ENCODE measurements at regions not wholly inside any gene's neighbourhood (a gene's known extent, or its start where the extent isn't known, plus 50 kb on each side); places are given as distances from the start of the nearest gene placed in this dataset.

DNA sequence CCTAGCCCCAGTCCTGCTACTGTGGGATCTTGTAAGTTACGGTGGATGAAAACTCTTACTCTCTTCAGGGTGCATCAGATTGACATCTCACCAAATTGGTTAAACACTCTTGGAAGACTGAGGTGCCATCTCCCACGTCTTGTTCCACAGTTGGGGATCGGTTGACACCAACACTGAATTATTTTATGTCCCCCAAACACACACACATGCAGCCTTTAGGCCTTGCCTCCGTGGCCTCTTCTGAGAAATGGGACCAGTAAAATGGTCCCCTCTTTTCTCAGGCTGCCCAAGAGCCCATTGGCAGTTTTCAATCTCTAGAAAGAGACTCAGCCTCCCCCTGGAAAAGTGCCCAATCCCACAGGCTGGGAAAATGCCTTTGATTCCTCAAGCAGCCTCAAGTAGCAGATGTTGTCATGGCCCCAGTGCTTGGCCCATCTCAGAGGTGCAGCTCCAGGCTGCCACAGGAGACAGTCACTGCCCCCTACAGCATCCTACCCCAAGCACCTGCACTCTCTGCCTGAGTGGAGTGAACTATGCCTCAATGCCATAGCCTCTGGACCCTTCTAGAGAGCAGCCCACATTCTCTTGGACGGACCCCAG is 163.9 kb downstream of the ANKRD60 start:
- DNase-seq = no peak
- Histone ChIP-seq H3K9me3 (replicated peaks) (peaks cover 16% of the 10 kb centered on the region; the same call in 1 of the 2 replicates), H3K4me3 (no peak overlapping the region), H3K27me3 (no peaks in the 10 kb centered on the region), H3K36me3 (no peaks in the 10 kb centered on the region), H3K4me1 (no peaks in the 10 kb centered on the region), H3K27ac (no peak overlapping the region)

DNA sequence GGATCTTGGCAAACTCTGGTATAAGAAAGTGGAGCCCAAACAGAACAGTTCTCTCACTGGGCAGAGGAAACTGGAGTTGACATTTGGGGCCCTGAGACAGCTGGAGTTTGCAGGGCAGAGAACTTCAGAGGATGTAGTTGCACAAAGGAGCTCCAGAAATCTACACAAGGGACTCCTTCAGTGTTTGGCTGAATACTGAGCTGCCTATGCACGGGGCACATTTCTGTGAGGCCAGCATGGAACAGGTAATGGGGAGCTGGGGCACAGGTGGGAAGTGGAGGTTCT is 169.3 kb downstream of the ANKRD60 start:
- no peak overlapping the region for H3K27ac ChIP-seq
- no peak overlapping the region for H3K4me3 ChIP-seq
- no peaks in the 10 kb centered on the region for H3K36me3 ChIP-seq
- peaks cover 14% of the 10 kb centered on the region for H3K4me1 ChIP-seq
- H3K9me3 ChIP-seq (replicated peaks) = peaks cover 16% of the 10 kb centered on the region; the same call in 1 of the 2 replicates
- no peaks in the 10 kb centered on the region for H3K27me3 ChIP-seq
- DNase-seq = no peak

DNA sequence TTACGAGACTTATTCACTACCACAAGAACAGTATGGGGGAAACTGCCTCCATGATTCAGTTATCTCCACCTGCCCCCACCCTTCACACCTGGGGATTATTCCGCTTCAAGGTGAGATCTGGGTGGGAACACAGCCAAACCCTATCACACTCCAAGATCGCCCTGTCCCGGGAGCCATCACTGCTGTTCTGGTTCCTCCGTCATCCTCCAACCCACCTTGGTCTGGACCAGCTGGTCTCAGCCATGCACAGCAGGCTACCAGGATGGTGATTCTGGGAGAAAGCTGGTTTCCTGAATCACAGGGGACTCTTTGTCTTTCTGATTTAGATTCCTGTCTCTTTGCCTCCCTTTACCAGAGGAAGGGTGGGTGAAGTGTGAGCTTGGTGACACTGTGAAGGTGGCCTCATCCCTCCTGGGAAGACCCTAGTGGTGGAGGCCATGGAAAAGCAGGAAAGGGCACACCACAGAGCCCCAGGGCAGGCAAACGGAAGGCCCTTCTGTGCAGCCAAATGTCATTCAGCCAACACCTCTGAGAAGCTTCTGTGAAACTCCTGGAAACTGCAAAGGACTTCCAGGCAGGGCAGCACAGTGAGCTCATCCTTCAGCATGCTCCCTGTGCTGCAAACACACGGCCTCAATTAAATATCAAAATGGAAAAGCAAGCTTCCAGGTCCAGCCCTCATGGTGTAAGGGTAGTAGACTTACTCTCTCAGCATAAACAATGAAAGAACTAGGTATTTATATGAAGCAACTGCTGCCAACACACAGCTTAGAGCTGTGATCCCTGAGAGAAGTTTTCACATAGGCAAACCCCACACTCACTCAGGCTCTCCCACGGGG is 169.8 kb downstream of the ANKRD60 start:
- no peak for DNase-seq
- Histone ChIP-seq H3K4me3 (no peak overlapping the region), H3K9me3 (replicated peaks) (peaks cover 16% of the 10 kb centered on the region; the same call in 1 of the 2 replicates), H3K27me3 (no peaks in the 10 kb centered on the region), H3K27ac (no peak overlapping the region), H3K36me3 (no peaks in the 10 kb centered on the region), H3K4me1 (peaks cover 20% of the 10 kb centered on the region)

DNA sequence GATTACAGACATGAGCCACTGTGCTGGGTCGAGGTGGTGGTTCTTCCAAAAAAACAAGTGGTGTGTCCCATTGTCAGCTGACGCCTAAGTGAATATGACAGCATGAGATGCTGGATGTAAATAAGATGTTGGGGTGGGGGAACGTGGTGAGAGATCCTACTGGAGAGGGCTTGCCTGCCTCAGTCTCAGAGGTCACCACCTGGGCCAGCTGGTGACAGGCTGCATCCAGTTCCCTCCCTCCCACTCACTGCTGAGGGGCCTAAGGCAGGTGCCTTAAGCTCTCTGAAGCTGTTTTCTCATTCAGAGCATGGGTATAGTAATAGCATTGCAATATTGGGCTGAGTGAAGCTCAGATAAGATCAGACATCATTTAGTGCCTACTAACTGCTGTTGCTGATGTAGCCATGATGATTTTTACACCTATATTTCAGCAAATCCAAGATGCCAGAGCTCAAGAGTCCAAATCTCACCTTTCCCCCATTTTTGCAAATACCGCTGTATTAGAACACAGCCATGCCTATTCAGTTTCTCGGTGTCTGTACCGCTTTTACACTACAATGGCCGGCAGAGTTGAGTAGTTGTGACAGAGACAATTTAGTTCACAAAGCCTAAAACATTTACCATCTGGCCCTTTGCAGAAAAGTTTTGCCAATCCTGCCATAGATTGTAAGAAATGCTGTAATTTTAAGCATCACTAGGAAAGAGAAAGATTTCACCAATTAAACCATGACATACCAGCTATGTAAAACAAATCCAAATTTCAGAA is 171.3 kb downstream of the ANKRD60 start:
- Histone ChIP-seq H3K27me3 (no peaks in the 10 kb centered on the region), H3K27ac (no peak overlapping the region), H3K4me1 (peaks cover 20% of the 10 kb centered on the region), H3K9me3 (replicated peaks) (0 out of 2 replicates have a peak, but pooled peaks cover 5% of the 10 kb centered on the region), H3K4me3 (no peak overlapping the region), H3K36me3 (no peaks in the 10 kb centered on the region)
- DNase-seq = no peak

DNA sequence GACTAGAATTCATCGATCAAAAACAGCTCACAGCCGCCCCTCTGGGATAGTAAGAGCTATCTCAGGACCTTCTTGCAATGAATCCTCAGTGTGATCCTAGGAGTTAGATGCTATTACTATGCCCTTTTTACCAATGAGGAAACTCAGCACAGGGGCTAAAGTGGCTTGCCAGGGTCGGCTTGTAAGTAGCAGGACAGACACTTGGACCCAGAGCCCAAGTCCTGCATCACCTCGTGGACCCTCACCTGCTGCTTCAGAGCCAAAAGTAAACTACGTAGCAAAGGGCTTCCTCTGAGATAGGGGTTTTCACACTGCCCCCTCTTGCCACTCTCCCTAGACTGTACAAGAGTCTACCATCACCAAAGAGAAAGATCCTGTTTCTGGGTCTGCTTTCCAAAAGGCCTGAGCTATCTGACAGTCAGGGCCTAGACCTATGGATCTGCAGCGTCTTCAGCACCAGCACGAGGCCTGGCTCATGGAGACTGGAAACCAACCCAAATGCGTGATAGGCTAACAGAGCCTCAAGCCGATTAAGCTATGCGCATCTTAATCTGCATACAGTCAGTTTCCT is 172.3 kb downstream of the ANKRD60 start:
- H3K27ac ChIP-seq = no peak overlapping the region
- DNase-seq = no peak
- no peak overlapping the region for H3K4me3 ChIP-seq
- no peaks in the 10 kb centered on the region for H3K27me3 ChIP-seq
- H3K9me3 ChIP-seq (replicated peaks) = peaks cover 6% of the 10 kb centered on the region; the same call in 1 of the 2 replicates
- H3K36me3 ChIP-seq = no peaks in the 10 kb centered on the region
- H3K4me1 ChIP-seq = peaks cover 20% of the 10 kb centered on the region

DNA sequence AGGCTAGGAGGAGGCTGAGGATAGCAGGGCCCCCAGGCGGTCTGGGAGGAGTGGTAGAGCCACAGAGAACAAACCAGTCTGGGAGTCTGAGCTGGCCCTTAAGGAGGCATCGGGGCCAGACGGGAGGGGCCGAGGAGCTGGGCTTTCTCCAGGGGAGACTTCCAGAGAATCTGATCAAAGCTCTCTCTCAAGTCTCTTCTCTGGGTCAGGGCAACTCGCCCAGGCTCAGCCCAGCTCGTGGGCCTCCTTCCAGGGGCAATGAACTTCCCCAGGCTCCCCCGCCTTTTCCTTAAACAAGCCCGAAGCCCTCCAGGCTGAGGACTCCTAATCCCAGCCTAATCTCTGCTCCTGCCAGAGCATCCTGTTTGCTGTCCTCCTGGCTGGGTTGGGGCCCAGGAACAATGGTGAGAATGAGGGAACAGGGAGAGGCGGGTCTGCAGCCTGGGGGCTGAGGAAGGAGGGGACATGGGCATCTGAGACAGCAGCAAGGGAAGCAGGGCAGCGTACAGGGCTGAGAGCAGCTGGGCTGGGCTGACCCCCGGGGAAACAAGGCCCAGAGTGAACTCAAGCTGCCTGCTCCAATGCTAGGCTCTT is 173.6 kb downstream of the ANKRD60 start:
- H3K4me3 ChIP-seq = peak overlapping the region; percentile 0
- H3K27ac ChIP-seq = peak overlapping the region; percentile 40
- H3K4me1 ChIP-seq = peaks cover 20% of the 10 kb centered on the region
- peak; percentile 93 to 97 for DNase-seq
- H3K27me3 ChIP-seq = no peaks in the 10 kb centered on the region
- no peaks in the 10 kb centered on the region for H3K36me3 ChIP-seq
- H3K9me3 ChIP-seq (replicated peaks) = peaks cover 6% of the 10 kb centered on the region; the same call in 1 of the 2 replicates

DNA sequence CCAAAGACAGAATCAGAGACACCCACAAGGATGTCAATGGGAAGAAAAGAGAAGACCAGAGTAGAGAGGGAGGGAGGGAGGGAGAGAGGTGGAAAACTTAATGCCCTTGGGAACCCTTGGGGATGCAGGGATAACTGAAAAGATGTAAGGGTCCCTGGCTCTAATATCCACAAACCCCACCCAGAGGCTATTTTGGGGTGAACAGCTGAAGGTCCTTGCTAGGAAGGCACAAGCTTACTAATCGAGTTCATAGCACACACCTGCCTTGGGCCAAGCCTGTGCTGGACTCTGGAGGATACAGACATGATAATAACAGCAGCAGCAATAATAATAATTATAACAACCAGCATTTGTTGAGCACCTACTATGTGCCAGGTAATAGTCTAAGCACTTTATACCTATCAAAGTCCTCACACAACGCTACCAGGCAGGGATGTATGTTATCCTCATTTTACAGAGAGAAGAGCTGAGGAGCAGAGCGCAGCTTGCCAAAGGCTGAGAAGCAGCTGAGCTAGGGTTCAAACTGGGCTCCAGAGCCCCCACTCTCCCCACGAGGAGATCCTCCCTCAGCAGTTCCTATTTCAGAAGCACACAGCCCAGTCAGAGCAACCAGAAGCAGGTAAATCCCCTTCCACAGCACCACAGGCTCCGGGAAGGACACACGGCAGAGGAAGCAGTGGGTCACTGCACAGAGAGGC is 174.2 kb downstream of the ANKRD60 start:
- Histone ChIP-seq H3K36me3 (no peaks in the 10 kb centered on the region), H3K9me3 (replicated peaks) (peaks cover 6% of the 10 kb centered on the region; the same call in 1 of the 2 replicates), H3K4me3 (peak overlapping the region; percentile 0), H3K27ac (peak overlapping the region; percentile 40), H3K4me1 (peaks cover 20% of the 10 kb centered on the region), H3K27me3 (no peaks in the 10 kb centered on the region)
- peak; percentile 50 to 69 for DNase-seq

DNA sequence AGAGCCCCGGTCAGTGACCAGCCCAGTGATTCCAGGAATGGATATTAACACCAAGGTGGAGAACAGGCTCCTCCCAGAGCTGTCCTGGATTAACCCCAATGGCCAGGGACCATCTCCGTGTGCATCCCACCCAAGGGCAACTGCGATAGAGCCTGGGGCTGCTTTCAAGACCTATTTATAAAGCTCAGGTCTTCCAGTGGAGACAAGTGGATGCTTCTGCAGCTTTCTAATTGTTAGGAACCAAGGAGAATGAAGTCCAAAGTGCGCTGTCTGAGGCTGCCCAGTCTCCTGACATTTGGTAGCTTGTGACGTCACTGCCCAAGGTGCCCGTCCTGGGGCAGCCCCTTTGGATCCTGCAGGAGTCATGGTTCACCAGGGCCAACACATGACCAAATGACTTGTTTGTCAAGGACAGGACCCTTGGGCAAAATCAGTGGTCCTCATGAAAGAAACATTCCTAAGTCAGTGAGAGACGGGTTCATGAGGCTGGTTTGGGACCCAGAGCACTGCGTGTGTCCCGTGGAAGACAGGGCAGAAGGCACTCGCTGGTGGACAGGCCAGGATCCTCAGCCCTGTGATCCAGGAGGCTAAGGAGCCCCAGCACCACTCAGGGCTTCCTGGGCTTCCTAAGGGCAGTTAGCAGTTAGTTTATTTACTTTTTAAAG is 174.9 kb downstream of the ANKRD60 start:
- H3K4me1 ChIP-seq = peaks cover 20% of the 10 kb centered on the region
- no peaks in the 10 kb centered on the region for H3K27me3 ChIP-seq
- H3K9me3 ChIP-seq (replicated peaks) = peaks cover 6% of the 10 kb centered on the region; the same call in 1 of the 2 replicates
- H3K4me3 ChIP-seq = no peak overlapping the region
- no peaks in the 10 kb centered on the region for H3K36me3 ChIP-seq
- no peak for DNase-seq
- no peak overlapping the region for H3K27ac ChIP-seq

DNA sequence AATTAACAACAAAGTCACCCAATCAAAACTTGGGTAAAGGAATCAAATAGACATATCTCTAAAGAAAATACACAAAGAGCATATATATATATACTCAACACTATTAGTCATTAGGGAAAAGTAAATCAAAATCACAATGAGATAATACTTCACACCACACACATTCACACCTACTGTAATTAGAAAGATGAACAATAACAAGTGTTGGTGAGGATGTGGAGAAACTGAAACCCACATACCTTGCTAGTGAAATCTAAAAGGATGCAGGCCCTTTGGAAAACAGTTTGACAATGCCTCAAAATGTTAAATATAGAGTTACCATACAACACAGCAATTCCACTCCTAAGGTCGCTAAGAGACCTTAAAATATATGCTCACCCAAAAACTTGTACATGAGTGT is 177.1 kb downstream of the ANKRD60 start:
- H3K27me3 ChIP-seq = no peaks in the 10 kb centered on the region
- H3K36me3 ChIP-seq = no peaks in the 10 kb centered on the region
- H3K4me1 ChIP-seq = peaks cover 25% of the 10 kb centered on the region
- no peak for DNase-seq
- H3K27ac ChIP-seq = no peak overlapping the region
- peaks cover 6% of the 10 kb centered on the region; the same call in 1 of the 2 replicates for H3K9me3 ChIP-seq (replicated peaks)
- H3K4me3 ChIP-seq = no peak overlapping the region

DNA sequence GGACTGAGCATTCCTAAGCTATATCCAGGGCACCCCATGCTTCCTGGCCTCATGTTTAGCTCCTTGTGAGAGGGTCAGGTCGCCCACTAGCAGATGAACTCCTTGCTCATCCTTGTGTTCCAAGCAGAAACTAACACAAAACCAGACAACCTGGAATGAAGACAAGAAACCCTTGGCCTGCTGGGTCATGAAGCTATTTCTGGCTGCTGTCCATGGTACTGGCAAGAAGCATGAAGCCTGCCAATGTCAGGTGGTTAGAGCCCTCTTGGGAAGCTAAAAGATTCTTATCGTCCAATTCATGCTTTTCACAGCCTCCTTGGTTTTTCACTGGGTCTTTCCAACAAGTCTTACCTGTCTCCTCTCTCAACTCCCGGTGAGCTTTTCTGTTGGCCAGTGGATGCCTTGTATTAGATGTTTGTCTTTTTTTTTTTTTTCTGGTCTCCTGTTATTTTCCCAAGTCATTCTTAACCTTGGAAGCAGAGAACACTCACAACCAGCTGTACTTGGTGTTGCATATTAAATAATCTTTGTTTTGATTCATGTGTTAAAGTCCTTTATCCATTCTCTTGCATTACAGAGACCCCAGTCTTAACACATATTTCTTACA is 180.3 kb downstream of the ANKRD60 start:
- no peaks in the 10 kb centered on the region for H3K27me3 ChIP-seq
- H3K36me3 ChIP-seq = no peaks in the 10 kb centered on the region
- H3K4me3 ChIP-seq = no peak overlapping the region
- peaks cover 24% of the 10 kb centered on the region for H3K4me1 ChIP-seq
- H3K9me3 ChIP-seq (replicated peaks) = peaks cover 6% of the 10 kb centered on the region; the same call in 1 of the 2 replicates
- peak; percentile 78 to 93 for DNase-seq
- no peak overlapping the region for H3K27ac ChIP-seq

DNA sequence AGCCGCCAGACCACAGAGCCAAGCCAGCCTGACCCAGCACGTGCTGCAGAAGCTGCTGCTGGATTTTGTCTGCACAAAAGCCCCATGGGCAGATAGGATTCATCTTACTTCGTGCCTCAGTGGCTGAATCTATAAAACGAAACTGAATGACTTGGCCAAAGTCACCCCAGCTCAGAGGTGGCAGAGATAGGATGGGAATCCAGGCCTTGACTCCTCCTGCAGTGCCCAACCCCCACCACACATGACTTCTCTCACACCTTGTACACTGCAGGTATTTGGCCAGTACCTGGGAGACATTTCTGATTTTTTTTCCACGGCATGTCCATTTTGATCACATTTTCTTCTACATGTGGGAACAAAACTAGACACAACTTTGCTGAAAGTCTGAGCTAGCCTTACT is 182.1 kb downstream of the ANKRD60 start:
- Histone ChIP-seq H3K9me3 (replicated peaks) (no peaks in the 10 kb centered on the region; the same call in 1 of the 2 replicates), H3K27me3 (no peaks in the 10 kb centered on the region), H3K4me3 (no peak overlapping the region), H3K4me1 (peaks cover 34% of the 10 kb centered on the region), H3K27ac (no peak overlapping the region), H3K36me3 (no peaks in the 10 kb centered on the region)
- DNase-seq = no peak

DNA sequence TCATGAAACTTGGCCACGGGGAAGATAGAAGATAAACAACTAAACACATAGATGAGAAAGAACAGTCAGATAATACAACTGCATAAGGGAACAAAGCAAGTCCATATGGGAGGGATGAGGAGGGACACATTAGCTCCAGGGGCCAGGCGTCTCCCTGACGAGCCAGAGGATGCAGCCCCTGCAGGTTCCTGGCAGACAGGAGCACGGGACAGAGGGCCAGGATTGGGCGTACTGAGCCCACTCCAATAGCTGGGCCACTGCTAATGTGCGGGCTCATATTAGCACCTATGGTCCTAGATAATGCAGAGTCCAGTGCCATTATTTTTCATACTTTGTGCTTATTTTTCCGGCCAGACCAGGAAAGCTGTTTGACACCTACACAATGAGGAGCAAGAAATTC is 182.9 kb downstream of the ANKRD60 start:
- H3K27me3 ChIP-seq = no peaks in the 10 kb centered on the region
- no peak overlapping the region for H3K27ac ChIP-seq
- no peaks in the 10 kb centered on the region for H3K9me3 ChIP-seq (replicated peaks)
- no peak for DNase-seq
- peaks cover 34% of the 10 kb centered on the region for H3K4me1 ChIP-seq
- no peaks in the 10 kb centered on the region for H3K36me3 ChIP-seq
- H3K4me3 ChIP-seq = no peak overlapping the region

DNA sequence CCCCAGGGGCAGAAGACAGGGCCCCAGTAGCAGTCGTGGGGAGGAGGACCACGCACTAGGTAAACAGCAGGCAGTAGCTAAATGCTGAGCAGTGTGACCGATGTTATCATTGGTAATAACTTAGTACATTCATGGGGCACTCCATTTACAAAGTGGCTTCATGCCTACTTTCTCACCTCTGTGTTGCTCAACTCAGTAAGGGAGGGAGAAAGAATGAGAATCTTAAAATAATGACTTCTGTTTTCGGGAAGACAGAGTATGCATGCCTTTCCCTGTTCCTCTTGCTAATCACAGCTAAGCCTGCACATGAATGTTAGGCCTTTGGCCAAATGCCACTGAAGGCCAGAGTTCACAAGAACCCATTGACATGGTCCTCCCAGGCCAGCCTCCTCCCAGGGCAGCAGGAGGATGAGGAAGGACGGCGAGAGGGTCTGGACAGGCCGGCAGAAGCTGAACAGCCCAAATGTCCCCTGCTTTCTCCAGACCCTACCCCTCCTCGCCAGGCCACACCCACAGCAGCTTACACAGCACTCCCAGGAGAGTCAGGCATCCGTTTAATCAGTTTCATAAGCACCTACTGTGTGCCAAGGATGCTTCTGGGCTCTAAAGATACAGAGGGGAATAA is 183.4 kb downstream of the ANKRD60 start:
- Histone ChIP-seq H3K36me3 (no peaks in the 10 kb centered on the region), H3K4me1 (peaks cover 34% of the 10 kb centered on the region), H3K27me3 (no peaks in the 10 kb centered on the region), H3K27ac (no peak overlapping the region), H3K4me3 (no peak overlapping the region), H3K9me3 (replicated peaks) (no peaks in the 10 kb centered on the region)
- DNase-seq = no peak
